ENCODE measurements at regions not wholly inside any gene's neighbourhood (a gene's known extent, or its start where the extent isn't known, plus 50 kb on each side); places are given as distances from the start of the nearest gene placed in this dataset.

- no peak for DNase-seq (ENCODE audit: low spot score)
- Histone ChIP-seq H3K4me3 (no peak overlapping the region), H3K27ac (no peak overlapping the region)
- TF ChIP-seq, protein P1, sequence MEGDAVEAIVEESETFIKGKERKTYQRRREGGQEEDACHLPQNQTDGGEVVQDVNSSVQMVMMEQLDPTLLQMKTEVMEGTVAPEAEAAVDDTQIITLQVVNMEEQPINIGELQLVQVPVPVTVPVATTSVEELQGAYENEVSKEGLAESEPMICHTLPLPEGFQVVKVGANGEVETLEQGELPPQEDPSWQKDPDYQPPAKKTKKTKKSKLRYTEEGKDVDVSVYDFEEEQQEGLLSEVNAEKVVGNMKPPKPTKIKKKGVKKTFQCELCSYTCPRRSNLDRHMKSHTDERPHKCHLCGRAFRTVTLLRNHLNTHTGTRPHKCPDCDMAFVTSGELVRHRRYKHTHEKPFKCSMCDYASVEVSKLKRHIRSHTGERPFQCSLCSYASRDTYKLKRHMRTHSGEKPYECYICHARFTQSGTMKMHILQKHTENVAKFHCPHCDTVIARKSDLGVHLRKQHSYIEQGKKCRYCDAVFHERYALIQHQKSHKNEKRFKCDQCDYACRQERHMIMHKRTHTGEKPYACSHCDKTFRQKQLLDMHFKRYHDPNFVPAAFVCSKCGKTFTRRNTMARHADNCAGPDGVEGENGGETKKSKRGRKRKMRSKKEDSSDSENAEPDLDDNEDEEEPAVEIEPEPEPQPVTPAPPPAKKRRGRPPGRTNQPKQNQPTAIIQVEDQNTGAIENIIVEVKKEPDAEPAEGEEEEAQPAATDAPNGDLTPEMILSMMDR (IDR thresholded peaks at IDR 0.05), result no peak
These were observed 648.1 kb downstream of the MID1IP1 start for GRCh38 chrX:39449352-39449751.

DNA sequence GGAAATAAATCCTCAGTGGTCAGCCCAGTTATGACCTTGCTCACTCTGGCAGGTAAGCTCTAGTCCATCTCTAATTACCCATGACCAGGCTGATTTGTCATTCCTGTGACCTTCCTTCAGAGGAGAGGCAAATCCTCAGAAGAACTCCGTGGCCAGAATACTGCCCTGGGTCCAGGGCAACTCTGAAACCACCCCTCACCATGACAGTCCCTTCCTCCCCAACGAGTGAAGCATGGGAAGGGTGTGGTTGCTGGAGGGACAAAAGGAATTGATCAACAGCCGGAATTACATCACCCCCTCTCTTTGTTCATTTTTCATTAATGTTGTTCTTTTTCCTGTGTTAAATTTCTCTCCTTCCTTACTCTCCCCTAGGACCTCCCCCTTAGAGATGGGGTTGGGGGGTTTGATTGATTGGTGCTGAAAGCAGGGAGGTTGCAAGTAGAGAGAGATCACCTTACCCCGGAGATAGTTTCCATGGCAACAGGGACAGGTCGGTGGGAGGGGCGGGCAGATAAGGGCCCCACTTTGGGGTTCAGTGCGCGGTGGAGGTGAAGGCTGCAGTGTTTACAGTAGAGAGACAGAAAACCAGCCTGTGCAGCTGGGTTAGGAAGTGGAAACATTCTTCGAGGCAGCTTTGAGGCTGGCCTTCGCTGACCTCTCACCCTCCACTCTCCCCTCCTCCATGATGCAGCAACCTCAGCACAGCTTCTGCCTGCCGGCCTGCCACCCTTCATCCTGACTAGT is 647.4 kb downstream of the BCOR start:
- no peak overlapping the region for H3K27ac ChIP-seq
- TF ChIP-seq, protein P1 (IDR thresholded peaks at IDR 0.05), result no peak
- H3K4me3 ChIP-seq, result no peak overlapping the region
- DNase-seq (ENCODE audit: low spot score), result no peak

DNA sequence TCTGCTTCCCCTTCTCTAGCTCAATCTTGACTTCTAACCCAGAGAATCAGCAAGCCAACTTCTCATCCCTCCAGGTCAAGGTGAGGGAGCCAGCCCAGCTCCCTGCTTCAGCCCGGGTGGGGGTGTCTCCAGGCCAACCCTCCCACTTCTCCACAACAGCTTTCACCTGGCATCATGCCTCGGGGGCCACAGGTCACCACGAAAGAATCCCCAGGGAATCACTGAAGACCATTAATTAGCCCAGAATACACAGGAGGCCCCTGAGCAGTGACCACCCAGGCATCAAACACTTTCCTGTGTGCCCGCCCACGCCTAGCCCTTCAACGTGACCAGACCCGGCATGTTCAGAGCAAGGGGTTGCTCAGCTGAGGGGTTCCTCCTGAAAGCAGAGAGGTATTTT is 646.7 kb downstream of the BCOR start:
- TF ChIP-seq, protein P1 (IDR thresholded peaks at IDR 0.05), result no peak
- Histone ChIP-seq H3K4me3 (no peak overlapping the region), H3K27ac (no peak overlapping the region)
- DNase-seq (ENCODE audit: low spot score), result no peak

GRCh38 chrX:39452401-39452800 is 645.4 kb downstream of the BCOR start:
- TF ChIP-seq, protein P1 (IDR thresholded peaks at IDR 0.05), result no peak
- no peak overlapping the region for H3K27ac ChIP-seq
- DNase-seq (ENCODE audit: low spot score), result no peak

DNA sequence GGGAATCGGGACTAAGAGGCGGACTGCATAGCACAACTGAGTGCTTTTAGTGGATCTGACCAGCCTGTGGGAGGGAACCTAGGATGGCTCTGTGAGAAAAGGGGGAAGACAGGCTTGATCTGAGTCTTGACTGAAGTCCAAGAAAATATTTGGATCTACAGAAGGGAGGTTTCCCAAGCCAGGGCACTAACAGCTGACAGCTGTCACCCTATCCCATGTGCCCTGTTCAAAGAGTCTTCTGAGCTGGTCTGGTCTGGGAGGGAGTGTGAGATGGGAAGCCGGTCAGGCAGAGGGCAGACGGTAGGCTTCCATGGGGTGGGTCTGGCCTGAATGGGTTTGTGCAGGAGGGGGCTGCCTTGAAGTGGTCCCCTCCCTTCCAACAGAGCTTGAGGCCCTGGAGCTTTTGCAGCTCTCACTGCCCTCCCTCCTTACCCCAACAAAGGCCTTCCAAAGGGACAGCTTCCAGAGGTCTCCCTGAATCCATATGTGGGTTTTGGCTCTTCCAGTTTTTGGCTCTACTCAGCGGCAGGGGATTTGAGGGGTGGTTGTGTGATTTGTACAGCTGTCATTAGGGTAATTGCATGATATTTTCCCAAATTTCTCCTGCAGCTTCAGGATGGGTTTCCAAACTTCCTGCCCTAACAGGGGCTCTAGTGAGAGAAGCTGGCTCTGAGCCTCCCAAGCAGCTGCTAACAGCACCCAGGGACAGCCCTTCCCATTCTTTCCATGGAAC is 643.7 kb downstream of the BCOR start:
- DNase-seq (ENCODE audit: low spot score), result no peak
- TF ChIP-seq, protein P1 (IDR thresholded peaks at IDR 0.05), result no peak
- Histone ChIP-seq H3K4me3 (no peak overlapping the region), H3K27ac (no peak overlapping the region)

More at GRCh38 chrX:39452401-39452800, 645.4 kb downstream of the BCOR start:
- no peak overlapping the region for H3K4me3 ChIP-seq

- Histone ChIP-seq H3K4me3 (no peak overlapping the region), H3K27ac (no peak overlapping the region)
- TF ChIP-seq, protein P1 (IDR thresholded peaks at IDR 0.05), result no peak
- DNase-seq (ENCODE audit: low spot score), result no peak
These were observed 640.7 kb downstream of the BCOR start for GRCh38 chrX:39456894-39457604.

Data from coronary artery (tissue), 2 donors.